ENCODE measurements at regions not wholly inside any gene's neighbourhood (a gene's known extent, or its start where the extent isn't known, plus 50 kb on each side); places are given as distances from the start of the nearest gene placed in this dataset.

DNA sequence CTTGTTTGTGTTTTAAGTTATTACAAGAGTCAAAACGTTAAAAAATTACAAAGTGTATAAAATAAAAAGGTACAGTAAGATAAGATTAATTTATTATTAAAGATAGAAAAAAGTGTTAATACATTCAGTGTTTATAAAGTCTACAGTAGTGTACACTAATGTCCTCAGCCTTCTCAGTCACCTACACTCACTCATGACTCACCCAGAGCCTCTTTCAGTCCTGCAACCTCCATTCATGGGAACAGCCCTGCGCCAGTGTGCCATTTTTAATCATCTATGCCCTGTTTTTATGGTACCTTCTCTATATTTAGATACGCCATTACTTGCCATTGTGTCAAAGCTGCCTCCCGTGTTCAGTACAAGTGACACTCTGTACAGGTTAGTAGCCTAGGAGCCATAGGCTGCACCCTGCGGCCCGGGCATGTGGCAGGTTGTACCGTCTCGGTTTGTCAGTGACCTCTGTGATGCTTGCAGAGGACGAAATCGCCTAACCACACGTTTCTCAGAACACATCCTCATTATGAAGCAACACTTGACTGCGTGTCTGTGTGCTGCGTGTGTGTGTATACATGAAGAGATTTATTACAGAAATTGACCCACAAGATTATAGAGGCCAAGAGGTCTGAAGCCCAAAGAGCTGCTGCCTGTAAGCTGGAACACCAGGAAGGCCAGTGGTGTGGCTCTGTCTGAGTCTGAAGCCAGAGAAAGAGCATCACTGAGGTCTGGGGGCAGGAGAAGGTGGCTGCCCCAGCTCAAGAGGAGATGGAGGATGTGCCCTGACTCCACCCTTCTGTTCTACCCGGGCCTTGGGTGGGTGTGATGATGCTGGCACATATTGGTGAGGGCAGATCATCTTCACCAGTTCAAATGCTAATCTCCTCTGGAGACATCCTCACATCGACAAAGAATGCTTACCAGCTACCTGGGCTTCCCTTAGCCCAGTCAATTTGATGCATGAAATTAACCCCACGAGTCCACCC, 116.6 kb upstream of the C14orf180 start:
- DNase-seq (ENCODE audit: low read depth): no peak

DNA sequence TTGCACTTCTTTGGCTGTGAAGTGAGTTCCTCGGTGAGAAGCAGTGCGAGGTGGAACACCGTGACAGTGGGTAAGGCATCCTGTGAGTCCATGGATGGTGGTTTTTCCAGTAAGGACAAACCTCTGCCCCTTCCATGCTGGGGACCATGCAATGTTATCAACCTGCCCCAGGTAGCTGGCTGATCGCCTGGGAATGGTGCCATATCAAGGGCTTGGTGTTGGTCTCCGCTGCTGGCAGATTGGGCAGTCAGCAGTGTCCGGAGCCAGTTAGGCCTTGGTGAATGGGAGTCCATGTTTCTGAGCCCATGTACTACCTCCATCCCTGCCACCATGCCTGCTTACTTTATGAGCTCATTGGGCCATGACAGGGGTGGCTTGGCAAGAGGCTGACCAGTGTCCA, 114.7 kb upstream of the C14orf180 start:
- no peak for DNase-seq (ENCODE audit: low read depth)

DNA sequence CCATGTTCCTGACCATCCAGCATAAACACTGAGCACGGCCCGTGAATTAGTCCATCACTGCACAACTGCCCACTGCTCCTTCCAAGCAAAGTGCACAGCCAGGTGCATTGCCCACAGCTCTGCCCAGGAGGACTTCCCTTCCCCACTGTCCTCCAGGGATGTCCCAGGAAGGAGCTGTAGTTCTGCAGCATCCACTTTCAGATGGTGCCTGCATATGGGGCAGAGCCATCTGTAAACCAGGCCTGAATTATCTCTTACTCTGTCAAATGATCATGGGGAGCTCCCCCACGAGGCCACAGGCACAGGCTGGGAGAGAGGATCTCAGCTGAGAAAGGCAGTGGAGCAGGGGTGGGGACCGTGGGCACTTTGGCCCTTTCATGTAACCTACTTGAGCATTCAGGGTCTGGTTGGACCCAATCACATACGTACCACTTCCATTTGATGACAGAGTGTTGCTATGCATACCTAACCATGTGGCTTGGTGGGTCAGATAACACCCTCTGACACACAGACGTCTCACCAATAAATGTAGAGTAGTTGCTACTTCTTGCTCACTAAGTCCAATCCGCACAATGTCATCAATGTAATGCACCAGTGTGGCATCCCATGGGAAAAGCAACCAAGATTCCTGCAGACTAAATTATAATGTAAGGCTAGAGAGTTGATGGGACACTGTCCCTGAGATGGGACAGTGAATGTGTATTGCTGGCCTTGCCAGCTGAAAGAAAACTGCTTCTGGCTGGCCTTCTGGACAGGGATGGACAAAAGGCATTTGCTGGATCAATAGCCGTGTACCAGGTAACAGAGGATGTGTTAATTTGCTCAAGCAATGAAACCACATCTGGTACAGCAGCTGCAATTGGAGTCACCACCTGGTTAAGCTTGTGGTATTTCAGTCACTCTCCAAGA, 113.8 kb upstream of the C14orf180 start:
- no peak for DNase-seq (ENCODE audit: low read depth)

DNA sequence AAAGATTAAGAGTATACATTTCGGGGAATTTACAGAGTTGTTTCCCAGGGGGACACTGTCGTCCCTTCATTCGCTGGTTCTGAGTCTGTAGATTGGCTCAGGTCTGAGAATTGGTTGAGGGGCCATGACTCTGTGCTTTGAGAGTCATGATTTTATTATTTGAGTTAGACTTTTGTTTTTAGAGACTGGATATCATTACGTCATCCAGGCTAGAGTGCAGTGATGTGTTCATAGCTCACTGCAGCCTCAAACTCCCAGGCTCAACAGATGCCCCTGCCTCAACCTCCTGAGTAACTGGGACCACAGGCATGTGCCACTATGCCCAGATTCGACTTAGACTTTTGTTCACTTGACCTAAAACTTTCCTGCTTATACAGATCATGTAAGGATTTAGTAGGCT, 112.3 kb upstream of the C14orf180 start:
- no peak for DNase-seq (ENCODE audit: low read depth)

DNA sequence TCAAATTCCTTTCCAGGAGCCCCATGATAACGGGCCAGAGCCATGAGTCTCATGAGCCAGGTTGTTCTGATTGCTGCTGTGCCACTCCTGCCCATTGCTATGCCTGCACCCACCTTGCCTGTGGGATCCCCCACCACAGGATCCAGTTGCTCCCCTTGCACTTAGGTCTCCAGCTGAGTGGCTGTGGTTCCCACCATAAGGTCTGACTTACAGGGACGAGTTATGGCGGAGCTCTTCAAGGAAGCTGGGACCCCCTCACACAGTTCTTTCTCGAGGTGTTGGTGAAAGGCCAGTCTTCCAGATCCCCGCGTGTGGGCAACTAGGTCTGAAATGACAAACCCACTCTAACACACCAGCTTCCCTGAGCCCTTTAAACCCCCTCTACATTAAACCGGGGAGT, 111.9 kb upstream of the C14orf180 start:
- no peak for DNase-seq (ENCODE audit: low read depth)

DNA sequence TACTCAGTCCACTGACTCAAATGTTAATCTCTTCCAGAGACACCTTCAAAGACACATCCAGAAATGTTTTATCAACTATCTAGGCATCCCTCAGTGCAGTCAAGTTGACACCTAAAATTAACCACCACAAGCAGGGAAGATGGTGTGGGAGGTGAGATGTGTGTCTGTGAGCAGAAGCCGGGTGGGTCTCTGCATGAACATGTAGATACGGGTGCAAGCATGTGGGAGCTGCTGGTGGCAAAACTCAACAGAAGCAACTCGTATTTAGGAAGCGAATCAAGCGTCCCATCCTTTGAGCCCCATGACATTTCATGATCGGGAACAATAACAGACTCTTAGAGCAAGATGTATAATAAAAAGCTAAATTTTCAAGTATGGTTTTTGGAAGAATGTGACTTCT, 110.0 kb upstream of the C14orf180 start:
- no peak for DNase-seq (ENCODE audit: low read depth)

DNA sequence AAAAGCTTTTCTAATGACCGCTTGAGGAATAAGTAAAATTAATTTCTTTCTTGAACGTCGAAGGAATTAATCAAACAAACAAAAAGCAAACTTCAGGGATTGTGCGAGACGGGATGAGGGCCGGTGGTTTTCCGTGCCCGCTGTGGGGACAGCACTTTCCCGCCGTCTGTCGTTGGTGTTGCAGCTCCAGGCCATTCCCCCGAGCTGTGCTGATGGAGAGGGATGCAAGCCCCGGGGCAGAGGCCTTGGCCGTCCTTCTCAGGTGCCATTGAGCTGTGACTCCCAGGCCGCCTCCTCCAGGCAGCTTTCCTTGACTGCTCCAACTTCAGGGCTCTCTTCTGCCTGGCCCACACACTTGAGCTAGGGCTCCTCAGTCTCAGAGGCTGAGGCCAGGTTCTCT, 109.0 kb upstream of the C14orf180 start:
- DNase-seq (ENCODE audit: low read depth): no peak

DNA sequence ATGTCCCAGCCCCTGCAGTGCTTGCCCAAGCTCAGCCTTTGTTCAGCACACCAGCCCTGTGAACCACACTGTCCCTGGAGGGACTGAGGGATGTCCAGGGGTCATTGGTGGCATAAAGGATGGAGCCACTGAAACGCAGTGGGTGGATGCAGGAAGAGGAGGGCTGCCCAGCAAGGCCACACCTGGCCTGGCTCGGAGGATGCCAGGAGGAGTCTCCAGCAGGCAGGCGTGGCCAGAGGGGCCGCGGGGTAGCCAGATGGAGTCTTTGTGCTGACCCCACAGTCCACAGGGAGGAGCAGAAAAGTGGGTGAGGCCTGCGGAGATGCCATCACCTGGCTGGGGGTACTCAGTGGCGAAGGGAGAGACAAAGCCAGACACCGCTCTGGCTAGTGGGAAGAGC, 108.5 kb upstream of the C14orf180 start:
- no peak for DNase-seq (ENCODE audit: low read depth)

DNA sequence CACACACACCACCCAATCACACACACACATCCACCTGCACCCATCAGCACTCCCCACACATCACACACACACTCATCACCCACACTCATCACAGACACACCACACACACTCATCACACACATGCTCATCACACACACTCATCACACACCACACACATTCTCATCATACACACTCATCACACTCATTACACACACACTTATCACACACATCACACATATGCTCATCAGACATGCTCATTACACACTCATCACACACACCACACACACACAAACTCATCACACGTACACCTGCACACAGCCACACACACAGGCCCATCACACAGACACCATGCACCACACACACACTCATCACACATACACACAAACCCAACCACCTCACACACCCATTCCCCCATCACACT, 107.5 kb upstream of the C14orf180 start:
- no peak for DNase-seq (ENCODE audit: low read depth)

DNA sequence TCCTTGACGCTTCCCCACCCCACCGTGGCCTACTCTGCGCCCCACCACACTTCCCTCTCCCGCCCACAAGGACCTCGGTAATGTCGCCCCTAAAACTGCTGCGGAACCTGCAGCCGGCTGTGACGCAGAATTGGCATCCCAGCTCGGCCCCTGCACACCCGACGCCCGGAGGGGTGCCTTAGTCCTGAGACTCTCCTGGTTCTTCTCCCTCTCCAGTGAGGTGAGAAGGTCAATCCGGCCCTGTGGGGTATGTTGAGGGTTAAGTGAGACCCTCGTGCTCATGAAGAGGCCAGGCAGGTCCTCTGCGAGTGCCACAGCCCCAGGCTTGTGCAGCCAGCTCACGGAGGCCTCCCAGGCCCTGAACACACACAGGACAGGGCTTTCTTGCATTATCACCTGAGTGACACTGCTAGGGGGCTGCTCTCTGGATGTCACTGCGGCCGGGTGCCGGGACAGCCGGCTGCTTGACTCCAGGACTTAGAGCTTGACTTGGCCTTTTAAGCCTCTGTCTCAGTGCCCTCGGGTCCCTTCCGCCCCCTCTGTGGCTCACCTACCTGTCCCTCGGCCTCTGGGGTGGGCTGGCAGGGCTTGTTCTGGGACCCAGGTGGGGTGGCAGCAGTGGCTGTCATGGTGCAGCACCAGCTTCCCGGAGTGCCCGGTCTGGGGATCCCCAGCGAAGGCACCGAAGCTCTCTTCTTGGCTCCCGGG, 106.9 kb upstream of the C14orf180 start:
- no peak for DNase-seq (ENCODE audit: low read depth)

DNA sequence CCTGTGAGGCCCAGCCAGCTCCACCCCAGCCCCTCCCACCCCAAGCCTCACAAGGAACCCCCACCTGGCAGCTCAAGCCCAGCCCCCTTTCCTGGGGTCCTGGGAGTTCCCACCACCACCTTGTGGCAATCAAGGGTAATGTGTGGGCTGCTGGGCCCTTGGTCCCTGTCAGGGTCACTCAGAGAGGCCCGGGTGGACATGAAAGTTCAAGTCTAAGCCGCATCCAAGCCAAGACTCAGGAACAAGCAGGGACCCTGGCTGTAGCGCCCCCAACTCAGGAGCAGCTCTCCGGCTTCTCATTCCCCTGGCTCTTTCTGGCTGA, 106.4 kb upstream of the C14orf180 start:
- DNase-seq (ENCODE audit: low read depth): no peak

DNA sequence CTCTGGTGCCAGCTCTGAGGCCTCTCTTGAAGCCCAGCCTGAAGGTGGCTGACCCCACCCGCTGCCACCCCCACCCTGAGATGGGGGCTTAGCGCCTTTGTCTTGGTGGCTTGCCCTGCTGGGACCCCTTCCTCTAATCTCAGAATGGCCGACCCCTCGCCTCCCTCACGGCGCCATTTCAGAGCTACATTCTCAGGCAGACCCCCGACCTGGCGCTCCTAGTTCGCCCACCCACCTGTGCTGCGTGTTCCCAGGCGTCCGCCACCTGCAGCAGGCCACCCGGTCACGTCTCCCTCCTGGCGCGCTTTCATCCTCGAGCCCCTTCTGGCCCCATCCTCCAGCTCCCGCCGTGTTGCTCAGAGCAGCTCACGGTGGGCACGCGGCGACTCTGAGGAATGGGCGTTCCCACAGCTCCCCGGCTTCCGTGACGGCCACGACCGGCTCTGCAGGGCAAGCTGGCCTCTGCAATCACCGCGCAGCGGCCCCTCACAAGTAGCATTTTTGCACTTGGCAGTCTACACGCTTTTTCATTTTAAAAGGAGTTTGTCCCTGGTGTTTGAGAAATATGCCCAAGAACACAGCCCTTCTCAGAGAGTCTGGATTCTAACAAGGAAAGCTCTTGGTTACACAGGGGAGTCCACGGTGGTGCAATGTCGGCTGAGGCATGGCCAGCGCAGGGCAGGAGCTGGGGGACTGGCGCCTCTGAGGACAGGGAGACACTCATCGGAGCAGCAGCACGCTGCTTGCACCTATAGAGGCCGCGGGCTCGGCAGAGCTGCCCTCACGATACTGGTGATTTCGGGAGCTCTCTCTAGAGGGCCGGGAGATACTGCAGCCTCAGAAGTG, 105.7 kb upstream of the C14orf180 start:
- DNase-seq (ENCODE audit: low read depth): no peak

DNA sequence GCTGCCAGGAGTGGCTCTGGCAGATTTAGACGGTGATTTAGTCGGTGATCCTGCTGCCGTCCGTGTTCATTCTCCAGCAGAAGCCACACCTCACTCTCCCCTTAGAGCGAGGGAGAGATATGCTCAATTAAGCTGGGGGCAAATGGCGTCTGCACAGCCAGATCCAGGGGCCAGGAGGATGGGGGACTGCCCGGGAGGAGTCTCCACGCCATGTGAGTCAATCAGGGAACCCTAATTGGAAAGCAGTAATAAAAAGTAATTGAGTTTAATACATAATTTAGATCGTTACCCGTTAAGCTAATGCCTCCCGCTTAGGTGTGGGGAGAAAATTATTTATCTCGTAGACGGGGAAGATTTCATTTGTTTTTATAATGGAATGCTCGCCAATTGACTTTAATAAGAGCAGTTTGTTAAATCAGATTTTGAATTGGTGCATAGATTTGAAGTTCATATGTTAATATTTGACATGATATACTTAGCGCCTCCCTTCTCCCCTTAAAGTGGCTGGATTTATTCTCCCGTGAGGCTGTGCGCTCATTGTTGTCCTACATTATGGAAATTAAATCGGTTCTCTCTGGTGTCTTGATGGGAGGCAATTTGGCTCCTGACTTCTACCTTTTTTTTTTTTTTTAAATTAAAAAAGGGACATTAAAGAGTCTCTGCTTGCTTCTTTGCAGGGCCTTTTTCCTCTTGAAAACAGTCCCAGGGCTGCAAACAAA, 104.9 kb upstream of the C14orf180 start:
- DNase-seq (ENCODE audit: low read depth): no peak

DNA sequence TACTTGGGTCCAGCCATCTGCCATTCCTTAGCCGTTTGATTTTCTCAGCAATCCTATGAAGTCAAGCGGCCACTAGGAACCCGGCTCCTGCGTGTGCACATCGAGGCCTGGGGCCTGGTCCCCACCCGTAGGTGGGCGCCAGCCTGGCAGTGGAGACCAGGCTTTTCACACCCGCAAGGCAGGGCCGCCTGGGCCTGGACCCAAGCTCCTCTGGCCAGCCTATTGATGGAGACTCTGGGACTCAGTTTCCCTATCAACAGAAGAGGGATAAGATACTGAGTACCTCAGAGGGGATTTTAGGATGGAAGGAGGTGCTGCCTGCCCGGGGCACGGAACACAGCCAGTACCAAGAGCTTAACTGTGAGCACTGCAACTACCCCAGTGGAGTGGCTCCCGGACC, 104.3 kb upstream of the C14orf180 start:
- DNase-seq (ENCODE audit: low read depth): no peak

DNA sequence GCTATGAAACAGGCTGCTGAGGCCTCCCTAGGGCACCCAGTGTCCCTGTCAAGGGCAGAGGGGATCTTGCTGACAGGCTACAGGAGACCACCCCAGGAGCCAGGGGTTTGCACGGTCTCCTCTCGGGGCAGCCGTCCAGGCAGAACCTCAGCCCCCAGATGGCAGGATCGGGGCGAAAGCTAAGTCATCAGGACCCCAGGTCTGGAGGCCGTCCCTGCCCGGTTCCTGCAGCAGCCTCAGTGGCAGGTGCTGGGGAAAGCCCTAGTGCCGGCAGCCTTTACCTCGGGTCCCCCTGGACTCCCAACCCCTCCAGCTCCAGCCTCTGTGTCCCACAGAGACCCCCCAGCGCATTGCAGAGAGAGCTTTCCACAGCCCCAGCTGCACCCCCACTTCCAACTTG, 103.8 kb upstream of the C14orf180 start:
- no peak for DNase-seq (ENCODE audit: low read depth)

DNA sequence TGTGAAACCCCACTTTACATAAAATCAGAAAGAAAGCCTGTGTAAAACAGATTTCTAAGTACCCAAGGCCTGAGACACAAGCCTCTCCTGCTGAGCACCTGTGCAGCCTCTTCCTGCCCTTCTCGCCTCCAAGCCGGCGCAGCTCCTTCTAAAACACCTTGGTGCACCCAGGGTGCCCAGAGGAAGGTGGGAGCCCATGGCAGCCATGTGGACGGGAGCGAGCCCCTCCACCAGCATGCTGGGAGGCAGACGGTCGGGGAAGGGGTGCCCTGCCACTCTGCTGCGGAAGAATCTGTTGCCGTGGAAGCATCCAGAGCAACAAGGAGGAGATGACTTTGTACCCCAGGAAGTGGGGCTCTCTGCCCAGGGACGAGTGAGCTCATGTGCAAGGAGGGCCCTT, 103.1 kb upstream of the C14orf180 start:
- DNase-seq (ENCODE audit: low read depth): no peak

DNA sequence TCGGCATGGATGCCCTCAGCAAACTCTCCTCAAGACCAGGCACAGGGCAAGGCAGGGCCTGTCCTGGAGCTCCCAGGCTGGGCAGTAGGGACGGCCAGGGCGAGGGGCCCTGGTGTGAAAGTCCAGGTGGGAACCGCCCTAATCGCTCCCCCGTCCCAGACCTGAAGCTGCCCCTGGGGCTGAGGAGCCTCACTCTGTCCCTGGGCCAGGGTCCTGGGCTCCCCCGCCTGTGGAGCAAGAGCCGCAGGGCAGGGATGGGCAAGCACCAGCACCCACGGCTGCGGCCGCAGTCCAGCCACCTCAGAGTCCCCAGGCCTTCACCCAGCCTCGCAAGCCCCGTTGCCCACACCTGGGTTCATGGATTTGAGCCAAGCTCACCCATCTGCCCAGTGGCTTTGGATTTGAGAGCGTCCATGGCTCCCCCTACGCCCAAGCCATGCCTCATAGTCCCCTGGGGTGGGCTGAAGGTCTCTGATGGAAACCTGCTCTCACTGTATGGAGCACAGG, 102.4 kb upstream of the C14orf180 start:
- no peak for DNase-seq (ENCODE audit: low read depth)

DNA sequence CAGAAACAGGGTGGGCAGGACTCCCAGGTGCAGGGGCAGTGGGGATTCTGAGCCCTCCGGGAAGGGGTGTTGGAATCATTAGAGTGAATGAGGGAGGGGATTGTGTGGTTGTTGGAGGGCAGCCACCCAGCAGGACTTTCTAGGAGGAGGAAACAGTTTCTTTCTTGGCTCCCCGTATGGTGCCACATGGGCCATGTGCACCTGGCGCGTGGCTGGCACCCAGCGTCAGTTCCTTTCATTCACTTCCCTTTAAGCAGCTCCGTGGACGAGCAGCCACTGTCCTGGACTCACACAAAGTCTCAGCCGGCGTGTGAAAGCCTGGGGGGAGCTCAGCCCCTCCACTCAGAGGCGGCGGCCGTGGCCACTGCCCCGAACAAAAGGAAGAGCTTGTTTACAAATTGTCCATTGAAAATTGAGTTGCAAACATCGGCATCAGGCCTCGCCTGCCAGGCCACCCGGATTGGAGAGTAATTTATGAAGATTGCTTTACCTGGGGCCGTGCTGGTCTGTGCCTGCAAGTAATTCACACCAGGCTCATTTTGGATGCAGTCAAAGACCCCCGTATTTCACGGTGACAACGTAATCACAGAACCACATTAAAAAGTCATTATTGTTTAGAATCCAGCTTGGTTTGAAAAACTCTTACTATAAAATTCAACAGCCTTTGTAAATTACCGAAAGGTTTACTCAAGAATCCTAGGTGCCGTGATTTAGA, 101.7 kb upstream of the C14orf180 start:
- no peak for DNase-seq (ENCODE audit: low read depth)

DNA sequence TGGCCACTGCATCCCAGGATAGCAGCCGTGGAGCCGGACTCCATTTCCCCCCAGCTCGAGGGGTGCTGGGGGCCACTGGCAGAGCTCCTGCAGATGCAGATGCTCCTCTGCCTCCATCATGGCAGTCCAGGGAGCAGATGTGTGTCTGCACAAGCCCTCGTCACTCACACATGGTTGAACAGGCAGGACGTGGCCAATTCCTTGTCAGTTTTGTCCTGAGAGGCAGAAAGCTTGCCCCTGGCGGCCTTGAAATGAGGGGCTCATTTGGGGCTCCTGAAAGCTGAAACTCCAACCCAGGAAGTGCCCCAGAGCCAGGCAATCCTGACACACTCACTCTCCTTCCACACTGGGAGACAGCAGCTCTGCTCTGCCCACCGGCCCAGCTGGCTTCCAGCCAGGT, 100.9 kb upstream of the C14orf180 start:
- no peak for DNase-seq (ENCODE audit: low read depth)

DNA sequence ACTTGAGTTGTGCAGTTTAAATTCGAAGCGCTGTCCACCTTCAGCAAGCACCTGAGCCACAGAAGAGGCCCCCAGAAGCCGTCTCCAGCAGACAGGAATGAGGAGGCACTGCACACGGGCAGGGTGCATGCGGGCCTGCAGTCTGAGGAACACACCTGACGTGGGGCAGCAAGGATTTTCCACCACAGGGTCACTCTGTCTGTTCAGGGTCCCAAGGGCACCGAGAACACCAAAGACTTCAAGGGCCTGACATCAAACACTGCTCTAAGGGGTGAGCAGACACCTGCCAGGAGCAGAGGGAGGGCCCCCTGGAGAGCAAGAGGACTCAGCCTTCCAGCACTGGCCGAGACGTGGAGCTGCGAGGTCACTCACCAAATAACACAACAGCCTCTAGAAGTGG, 99.7 kb upstream of the C14orf180 start:
- no peak for DNase-seq (ENCODE audit: low read depth)
